B cell (primary cell): ENCODE measurements at regions not wholly inside any gene's neighbourhood (a gene's known extent, or its start where the extent isn't known, plus 50 kb on each side); places are given as distances from the start of the nearest gene placed in this dataset.

ENCODE experiments used
- ATAC-seq: fragments of 200-7000 bp; cut with Tn5 transposase; one replicate; pipeline ENCODE4 v1.10.0; 2021; ENCODE audit warnings: low read depth, mild to moderate bottlenecking, moderate number of reproducible peaks, moderate library complexity
- CTCF ChIA-PET: fragments of 350-600 bp; sonication (Branson Sonifier 250); formaldehyde crosslinking; loops from one replicate; lab custom pipeline; 2021; ENCODE audit warnings: antibody characterized with exemption, inconsistent platforms; lab: Charles Lee
- POLR2A ChIA-PET: fragments of 350-600 bp; sonication (Branson Sonifier 250); formaldehyde crosslinking; loops from one replicate; lab custom pipeline; 2021; ENCODE audit warnings: antibody characterized with exemption; lab: Charles Lee
- DNase-seq: peaks from one replicate; pipeline ENCODE4 v3.0.0; 2013
- H2AFZ ChIP-seq: 2 replicates; pipeline ENCODE4 v1.6.1; 2012; ENCODE audit warnings: mild to moderate bottlenecking, low read depth, low read length; ENCODE audit not compliant: insufficient read depth, poor library complexity, severe bottlenecking
- H3K27ac ChIP-seq, 2 donors: 1 replicate in 1 of 2; 2 replicates in 1 of 2; pipeline ENCODE4 v1.5.1; 2012 to 2013; ENCODE audit warnings: low read length in 2 of 2, mild to moderate bottlenecking in 2 of 2, moderate library complexity in 1 of 2
- H3K27me3 ChIP-seq, 4 experiments: fragments of 200-600 bp in 1 of 4; sonication (generic) in 1 of 4; replicated peaks in 1 of 4; 1 replicate in 2 of 4; 2 replicates in 2 of 4; pipeline versions ENCODE4 v1.6.1 to v1.7.0; 2013 to 2016; ENCODE audit warnings: low read length in 3 of 4, mild to moderate bottlenecking in 2 of 4, mixed read lengths in 1 of 4, moderate library complexity in 1 of 4; ENCODE audit not compliant: insufficient read depth in 4 of 4, control insufficient read depth in 3 of 4; ENCODE audit errors: control extremely low read depth in 1 of 4
- H3K36me3 ChIP-seq, 2 experiments: replicated peaks in 1 of 2; 1 replicate in 1 of 2; 2 replicates in 1 of 2; pipeline versions ENCODE4 v1.6.1 to v1.7.1; 2013; ENCODE audit warnings: low read length in 1 of 2; ENCODE audit not compliant: insufficient read depth in 2 of 2, control insufficient read depth in 1 of 2; ENCODE audit errors: control extremely low read depth in 1 of 2, extremely low read depth in 1 of 2
- H3K4me1 ChIP-seq, 2 donors: fragments of 200-600 bp in 1 of 2; sonication (generic) in 1 of 2; 1 replicate in 1 of 2; 2 replicates in 1 of 2; pipeline versions ENCODE4 v1.5.1 to v1.6.1; 2013 to 2017; ENCODE audit warnings: low read length in 2 of 2; ENCODE audit not compliant: control insufficient read depth in 2 of 2, insufficient read depth in 2 of 2
- H3K4me2 ChIP-seq: replicated peaks from 2 replicates; pipeline ENCODE3; 2012; ENCODE audit warnings: mild to moderate bottlenecking, low read depth, low read length; ENCODE audit not compliant: poor library complexity, severe bottlenecking
- H3K4me3 ChIP-seq, 5 experiments: fragments of 200-600 bp in 1 of 5; sonication (generic) in 1 of 5; 1 replicate in 3 of 5; 2 replicates in 2 of 5; pipeline versions ENCODE4 v1.5.1 to v1.7.0; 2011 to 2016; ENCODE audit warnings: low read length in 4 of 5, mild to moderate bottlenecking in 4 of 5, low read depth in 2 of 5, control low read depth in 1 of 5, moderate library complexity in 1 of 5; ENCODE audit not compliant: insufficient read depth in 1 of 5; ENCODE audit errors: control extremely low read depth in 1 of 5, extremely low read depth in 1 of 5
- H3K79me2 ChIP-seq: fragments of 200-600 bp; sonication (generic); one replicate; pipeline ENCODE4 v1.6.0; 2016; ENCODE audit warnings: low read length; ENCODE audit not compliant: control insufficient read depth, insufficient read depth
- H3K9ac ChIP-seq: fragments of 200-600 bp; sonication (generic); 2 replicates; pipeline ENCODE4 v1.6.1; 2017; ENCODE audit warnings: mild to moderate bottlenecking, low read length, moderate library complexity
- H3K9me3 ChIP-seq, 3 donors: one replicate each; pipeline versions ENCODE4 v1.6.1 to v1.7.1; 2013; ENCODE audit warnings: low read length in 2 of 3; ENCODE audit not compliant: control insufficient read depth in 2 of 3, insufficient read depth in 1 of 3; ENCODE audit errors: control extremely low read depth in 1 of 3
- H4K20me1 ChIP-seq: 2 replicates; pipeline ENCODE4 v1.6.0; 2012; ENCODE audit warnings: mild to moderate bottlenecking, low read length; ENCODE audit not compliant: insufficient read depth, control insufficient read depth, poor library complexity, severe bottlenecking
- H3K27ac Mint-ChIP-seq: one replicate; pipeline ENCODE4 v1.8.0; 2021; ENCODE audit warnings: mixed read lengths
- H3K27me3 Mint-ChIP-seq: one replicate; pipeline ENCODE4 v1.8.0; 2021; ENCODE audit warnings: mixed read lengths
- H3K4me1 Mint-ChIP-seq: one replicate; pipeline ENCODE4 v1.8.0; 2021; ENCODE audit warnings: mixed read lengths
- H3K4me3 Mint-ChIP-seq: one replicate; pipeline ENCODE4 v1.8.0; 2021; ENCODE audit warnings: mixed read lengths
- H3K9me3 Mint-ChIP-seq: one replicate; pipeline ENCODE4 v1.8.0; 2022; ENCODE audit warnings: mixed read lengths; ENCODE audit not compliant: insufficient read depth
- EZH2 ChIP-seq: IDR thresholded peaks from 2 replicates; pipeline ENCODE4 v1.6.1; 2012; ENCODE audit warnings: borderline replicate concordance, low read depth, mild to moderate bottlenecking, moderate library complexity, low read length; ENCODE audit not compliant: insufficient read depth, poor library complexity, severe bottlenecking
- WGBS: methylation state at CpG from one replicate; pipeline ENCODE4 v1.1.5; 2013; ENCODE audit warnings: missing lambda C conversion rate; ENCODE audit not compliant: insufficient coverage; 5-methylcytosine and 5-hydroxymethylcytosine counted together
- intact Hi-C: fragments of 100-400 bp; cut with micrococcal nuclease; formaldehyde crosslinking; loops from one replicate; pipeline ENCODE4 v1.10.0; 2022
- TF ChIP-seq, protein P1 (sequence below): fragments of 200-600 bp; IDR thresholded peaks from one replicate; pipeline ENCODE4 v1.8.0; 2022; ENCODE audit warnings: antibody characterized with exemption, mild to moderate bottlenecking

DNA sequence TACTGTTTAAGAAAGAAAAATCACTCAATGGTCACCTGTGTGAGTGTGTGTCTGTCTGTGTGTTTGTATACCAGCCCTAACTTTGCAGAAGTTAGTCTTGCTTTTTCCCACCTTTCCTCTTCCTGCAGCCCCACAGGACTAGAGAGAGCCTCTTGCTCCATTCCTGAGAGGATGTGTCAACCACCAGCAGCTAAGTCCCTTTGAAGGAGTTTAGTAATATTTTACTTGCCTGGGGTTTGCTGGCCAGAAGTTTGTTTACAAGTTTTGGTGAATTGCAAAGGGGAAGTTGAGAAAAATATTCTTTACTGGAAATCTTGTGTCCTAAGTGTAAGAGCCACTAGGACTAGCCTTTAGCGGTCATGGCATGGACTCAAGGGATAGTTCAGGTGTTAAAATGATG lies 316.2 kb downstream of the BRINP1 start:
- no CpG with 5 or more reads among the region's 1 CpG for WGBS
- no peak overlapping the region for H3K9ac ChIP-seq
- H3K9me3 ChIP-seq = no peaks in the 10 kb centered on the region
- TF ChIP-seq EZH2 = no peak
- TF ChIP-seq, protein P1, sequence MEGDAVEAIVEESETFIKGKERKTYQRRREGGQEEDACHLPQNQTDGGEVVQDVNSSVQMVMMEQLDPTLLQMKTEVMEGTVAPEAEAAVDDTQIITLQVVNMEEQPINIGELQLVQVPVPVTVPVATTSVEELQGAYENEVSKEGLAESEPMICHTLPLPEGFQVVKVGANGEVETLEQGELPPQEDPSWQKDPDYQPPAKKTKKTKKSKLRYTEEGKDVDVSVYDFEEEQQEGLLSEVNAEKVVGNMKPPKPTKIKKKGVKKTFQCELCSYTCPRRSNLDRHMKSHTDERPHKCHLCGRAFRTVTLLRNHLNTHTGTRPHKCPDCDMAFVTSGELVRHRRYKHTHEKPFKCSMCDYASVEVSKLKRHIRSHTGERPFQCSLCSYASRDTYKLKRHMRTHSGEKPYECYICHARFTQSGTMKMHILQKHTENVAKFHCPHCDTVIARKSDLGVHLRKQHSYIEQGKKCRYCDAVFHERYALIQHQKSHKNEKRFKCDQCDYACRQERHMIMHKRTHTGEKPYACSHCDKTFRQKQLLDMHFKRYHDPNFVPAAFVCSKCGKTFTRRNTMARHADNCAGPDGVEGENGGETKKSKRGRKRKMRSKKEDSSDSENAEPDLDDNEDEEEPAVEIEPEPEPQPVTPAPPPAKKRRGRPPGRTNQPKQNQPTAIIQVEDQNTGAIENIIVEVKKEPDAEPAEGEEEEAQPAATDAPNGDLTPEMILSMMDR = no peak
- Mint-ChIP-seq H3K27ac (no peak overlapping the region), H3K4me1 (no peaks in the 10 kb centered on the region), H3K9me3 (no peaks in the 10 kb centered on the region), H3K27me3 (no peaks in the 10 kb centered on the region), H3K4me3 (no peak overlapping the region)
- no peak overlapping the region for H3K4me2 ChIP-seq
- no peaks in the 10 kb centered on the region for H3K27me3 ChIP-seq
- intact Hi-C loops = no loop called here
- H3K4me3 ChIP-seq = no peak overlapping the region
- ChIA-PET POLR2A (no interaction called here), CTCF (no interaction called here)
- no peaks in the 10 kb centered on the region for H3K4me1 ChIP-seq
- ATAC-seq = no peak
- no peak overlapping the region for H2AFZ ChIP-seq
- no peak for DNase-seq
- no peaks in the 10 kb centered on the region for H3K79me2 ChIP-seq
- H3K27ac ChIP-seq = no peak overlapping the region
- H4K20me1 ChIP-seq = no peaks in the 10 kb centered on the region
- H3K36me3 ChIP-seq = no peaks in the 10 kb centered on the region

DNA sequence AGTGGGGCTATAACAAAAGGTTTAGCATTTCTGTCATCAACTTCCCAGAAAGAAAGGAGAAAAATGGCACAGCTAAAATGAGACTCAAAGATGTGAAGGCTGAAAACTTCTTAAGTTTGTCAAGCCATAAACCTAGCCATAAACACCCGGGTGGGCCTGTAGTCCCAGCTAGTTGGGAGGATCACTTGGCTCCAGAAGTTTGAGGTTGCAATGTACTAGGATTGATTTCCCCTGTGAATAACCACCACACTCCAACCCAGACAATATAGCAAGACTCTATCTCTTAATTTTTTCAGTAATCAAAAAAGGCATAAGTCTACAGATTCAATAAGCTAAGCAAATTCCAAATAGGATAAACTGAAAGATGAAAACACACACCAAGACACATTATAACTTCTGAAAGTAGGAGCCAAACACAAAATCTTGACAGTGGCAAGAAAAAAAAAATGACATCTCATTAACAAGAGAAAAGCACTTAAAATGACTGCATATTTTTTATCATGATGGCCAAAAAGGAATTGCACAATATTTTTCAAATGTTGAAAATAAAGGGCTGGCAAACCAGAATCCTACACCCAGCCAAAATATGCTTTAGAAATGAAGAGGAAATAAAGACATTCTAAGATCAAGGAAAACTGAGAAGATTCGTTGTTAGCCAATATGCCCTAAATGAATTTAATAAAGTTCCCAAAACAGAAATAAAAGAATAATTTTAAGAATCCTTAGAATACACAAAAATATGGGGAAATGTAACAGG lies 308.4 kb downstream of the BRINP1 start:
- Histone ChIP-seq H3K4me2 (no peak overlapping the region), H2AFZ (no peak overlapping the region), H3K27me3 (no peaks in the 10 kb centered on the region), H3K9ac (no peak overlapping the region), H3K4me1 (no peaks in the 10 kb centered on the region), H3K9me3 (no peaks in the 10 kb centered on the region), H4K20me1 (no peaks in the 10 kb centered on the region), H3K27ac (no peak overlapping the region), H3K79me2 (no peaks in the 10 kb centered on the region), H3K4me3 (no peak overlapping the region), H3K36me3 (no peaks in the 10 kb centered on the region)
- TF ChIP-seq, protein P1 = no peak
- no peak for TF ChIP-seq EZH2
- Mint-ChIP-seq H3K4me1 (no peaks in the 10 kb centered on the region), H3K9me3 (no peaks in the 10 kb centered on the region), H3K27ac (no peak overlapping the region), H3K27me3 (no peaks in the 10 kb centered on the region), H3K4me3 (no peak overlapping the region)
- intact Hi-C loops = no loop called here
- no peak for DNase-seq
- ChIA-PET POLR2A (no interaction called here), CTCF (no interaction called here)
- WGBS = no CpG with 5 or more reads among the region's 2 CpGs
- ATAC-seq = no peak
